HG03354 (cell line): ENCODE measurements at regions not wholly inside any gene's neighbourhood (a gene's known extent, or its start where the extent isn't known, plus 50 kb on each side); places are given as distances from the start of the nearest gene placed in this dataset.
"Not testable (repeated sequence)": the region's sequence is repeated elsewhere in the genome, so short reads cannot be mapped to it uniquely, and the experiment has no call there.

Experiments
- ATAC-seq: cut with Tn5 transposase; IDR thresholded peaks from one replicate; pipeline ENCODE4 v1.9.1; 2021; ENCODE audit warnings: mild to moderate bottlenecking; ENCODE audit not compliant: unreplicated experiment, poor library complexity, severe bottlenecking

- no peak for ATAC-seq
Observed at GRCh38 chr11:37995886-37996285, 1397.8 kb upstream of the RAG2 start.

GRCh38 chr11:37988031-37988430 is 1390.0 kb upstream of the RAG2 start:
- ATAC-seq, result no peak

- no peak for ATAC-seq
Observed at GRCh38 chr11:37984991-37985390, 1387.0 kb upstream of the RAG2 start.

GRCh38 chr11:37978647-37979046 is 1380.6 kb upstream of the RAG2 start:
- no peak for ATAC-seq

- no peak for ATAC-seq
Observed at GRCh38 chr11:37973941-37974340, 1375.9 kb upstream of the RAG2 start.

GRCh38 chr11:37972691-37973090 is 1374.7 kb upstream of the RAG2 start:
- ATAC-seq, result no peak

GRCh38 chr11:37969336-37969735 is 1371.3 kb upstream of the RAG2 start:
- ATAC-seq, result not testable (repeated sequence)

GRCh38 chr11:37968148-37968547 is 1370.1 kb upstream of the RAG2 start:
- ATAC-seq, result no peak

- ATAC-seq, result no peak
Observed at GRCh38 chr11:37967635-37968034, 1369.6 kb upstream of the RAG2 start.

- no peak for ATAC-seq
Observed at GRCh38 chr11:37963440-37963839, 1365.4 kb upstream of the RAG2 start.

- ATAC-seq, result no peak
Observed at GRCh38 chr11:37957717-37958116, 1359.7 kb upstream of the RAG2 start.

GRCh38 chr11:37951996-37952395 is 1354.0 kb upstream of the RAG2 start:
- ATAC-seq, result no peak

GRCh38 chr11:37948258-37948657 is 1350.2 kb upstream of the RAG2 start:
- ATAC-seq, result no peak

- ATAC-seq, result no peak
Observed at GRCh38 chr11:37947821-37948220, 1349.8 kb upstream of the RAG2 start.

GRCh38 chr11:37946155-37946766 is 1348.2 kb upstream of the RAG2 start:
- peak; percentile 90 for ATAC-seq

- ATAC-seq, result no peak
Observed at GRCh38 chr11:37942081-37942480, 1344.0 kb upstream of the RAG2 start.

GRCh38 chr11:37929100-37929653 is 1331.1 kb upstream of the RAG2 start:
- ATAC-seq, result no peak

- ATAC-seq, result no peak
Observed at GRCh38 chr11:37926772-37927171, 1328.7 kb upstream of the RAG2 start.

- ATAC-seq, result no peak
Observed at GRCh38 chr11:37916331-37916730, 1318.3 kb upstream of the RAG2 start.

- no peak for ATAC-seq
Observed at GRCh38 chr11:37914859-37915258, 1316.8 kb upstream of the RAG2 start.

GRCh38 chr11:37908219-37908548 is 1310.1 kb upstream of the RAG2 start:
- ATAC-seq, result no peak
